GM23338 (cell line): ENCODE measurements at regions not wholly inside any gene's neighbourhood (a gene's known extent, or its start where the extent isn't known, plus 50 kb on each side); places are given as distances from the start of the nearest gene placed in this dataset.

ENCODE experiments used
- ATAC-seq: fragments of 200-7000 bp; cut with Tn5 transposase; 3 replicates; pipeline ENCODE4 v1.9.1; 2020
- DNase-seq: peaks from one replicate; pipeline ENCODE4 v3.0.0-alpha.2; 2015; ENCODE audit warnings: low spot score
- H2AFZ ChIP-seq: fragments of 200-600 bp; sonication (generic); 2 replicates; pipeline ENCODE4 v1.8.0; 2016; ENCODE audit warnings: antibody characterized with exemption, mild to moderate bottlenecking, moderate library complexity
- H3F3A ChIP-seq: fragments of 200-600 bp; sonication (generic); replicated peaks from 2 replicates; pipeline ENCODE4 v1.8.0; 2017; ENCODE audit warnings: antibody characterized with exemption, mixed run types, low read depth
- H3K27ac ChIP-seq: fragments of 200-600 bp; sonication (generic); 2 replicates; pipeline ENCODE4 v1.6.1; 2016; ENCODE audit warnings: low read depth
- H3K27me3 ChIP-seq: fragments of 200-600 bp; sonication (generic); 2 replicates; pipeline ENCODE4 v1.8.0; 2016; ENCODE audit warnings: mild to moderate bottlenecking, mixed run types, moderate library complexity; ENCODE audit not compliant: insufficient read depth
- H3K36me3 ChIP-seq: fragments of 200-600 bp; sonication (generic); 2 replicates; pipeline ENCODE4 v1.8.0; 2016; ENCODE audit warnings: mild to moderate bottlenecking; ENCODE audit not compliant: insufficient read depth
- H3K4me1 ChIP-seq: fragments of 200-600 bp; sonication (generic); 2 replicates; pipeline ENCODE4 v1.8.0; 2016; ENCODE audit warnings: mild to moderate bottlenecking, moderate library complexity; ENCODE audit not compliant: insufficient read depth
- H3K4me2 ChIP-seq: fragments of 200-600 bp; sonication (generic); 2 replicates; pipeline ENCODE4 v1.7.1; 2017; ENCODE audit warnings: mixed run types
- H3K4me3 ChIP-seq: fragments of 200-600 bp; sonication (generic); 2 replicates; pipeline ENCODE4 v1.6.1; 2016; ENCODE audit warnings: mixed run types
- H3K79me2 ChIP-seq: fragments of 200-600 bp; sonication (generic); replicated peaks from 2 replicates; pipeline ENCODE4 v1.8.0; 2017; ENCODE audit warnings: mild to moderate bottlenecking; ENCODE audit not compliant: insufficient read depth
- H3K9me2 ChIP-seq: fragments of 200-600 bp; sonication (generic); 2 replicates; pipeline ENCODE4 v1.8.0; 2017; ENCODE audit not compliant: insufficient read depth
- H4K20me1 ChIP-seq: fragments of 200-600 bp; sonication (generic); replicated peaks from 2 replicates; pipeline ENCODE4 v1.8.0; 2017; ENCODE audit warnings: mild to moderate bottlenecking; ENCODE audit not compliant: insufficient read depth
- H3K27ac Mint-ChIP-seq: 2 replicates; pipeline ENCODE4 v1.8.0; 2020; ENCODE audit warnings: inconsistent platforms, mild to moderate bottlenecking, moderate library complexity, mixed read lengths
- H3K27me3 Mint-ChIP-seq: 3 replicates; pipeline ENCODE4 v1.8.0; 2022; ENCODE audit warnings: low read depth, mild to moderate bottlenecking, moderate library complexity, mixed read lengths, inconsistent platforms; ENCODE audit not compliant: insufficient read depth, poor library complexity
- H3K36me3 Mint-ChIP-seq: 3 replicates; pipeline ENCODE4 v1.8.0; 2021; ENCODE audit warnings: low read depth, mild to moderate bottlenecking, inconsistent platforms, moderate library complexity, mixed read lengths
- H3K4me1 Mint-ChIP-seq: 3 replicates; pipeline ENCODE4 v1.8.0; 2020; ENCODE audit warnings: mild to moderate bottlenecking, inconsistent platforms, mixed read lengths
- H3K4me3 Mint-ChIP-seq: 3 replicates; pipeline ENCODE4 v1.8.0; 2021; ENCODE audit warnings: moderate library complexity, mild to moderate bottlenecking, inconsistent platforms, mixed read lengths
- H3K9me3 Mint-ChIP-seq: 3 replicates; pipeline ENCODE4 v1.8.0; 2020; ENCODE audit warnings: moderate library complexity, mild to moderate bottlenecking, inconsistent platforms, mixed read lengths
- CREB1 ChIP-seq: fragments of 250-450 bp; sonication (Bioruptor Pico); IDR thresholded peaks from 2 replicates; pipeline ENCODE4 v1.5.0; 2020; ENCODE audit warnings: low read depth, mild to moderate bottlenecking, moderate library complexity
- CTCF ChIP-seq, 2 experiments: fragments of 200-600 bp in 1 of 2; sonication (generic) in 1 of 2; conservative IDR thresholded peaks; 2 replicates each; pipeline versions ENCODE4 v1.5.1 to v1.6.1; 2016 to 2017; ENCODE audit warnings: antibody characterized with exemption in 2 of 2, low read depth in 2 of 2, mild to moderate bottlenecking in 2 of 2, moderate library complexity in 1 of 2
- EZH2 ChIP-seq: fragments of 200-600 bp; sonication (generic); IDR thresholded peaks from one replicate; pipeline ENCODE4 v1.8.0; 2017; ENCODE audit warnings: antibody characterized with exemption, mild to moderate bottlenecking, low read depth; ENCODE audit not compliant: unreplicated experiment
- JUNB ChIP-seq: IDR thresholded peaks from one replicate; pipeline ENCODE4 v1.6.1; 2016; ENCODE audit warnings: antibody characterized with exemption; ENCODE audit not compliant: unreplicated experiment
- NANOG ChIP-seq: IDR thresholded peaks from 2 replicates; pipeline ENCODE4 v1.6.1; 2016; ENCODE audit warnings: antibody characterized with exemption, borderline replicate concordance
- POLR2AphosphoS5 ChIP-seq: IDR thresholded peaks from 2 replicates; pipeline ENCODE4 v1.6.1; 2016; ENCODE audit warnings: antibody characterized with exemption, low read depth
- REST ChIP-seq: IDR thresholded peaks from one replicate; pipeline ENCODE4 v1.6.1; 2018; ENCODE audit warnings: antibody characterized with exemption; ENCODE audit not compliant: unreplicated experiment
- STAT1 ChIP-seq: IDR thresholded peaks from one replicate; pipeline ENCODE4 v1.6.1; 2016; ENCODE audit warnings: antibody characterized with exemption; ENCODE audit not compliant: unreplicated experiment
- ZNF331 ChIP-seq: fragments of 250-450 bp; sonication (Bioruptor Pico); IDR thresholded peaks from 2 replicates; pipeline ENCODE4 v1.5.0; 2020; ENCODE audit warnings: low read depth, mild to moderate bottlenecking, moderate library complexity

GRCh38 chr1:191695865-191696264 lies 462.4 kb upstream of the RGS18 start:
- H3K27me3 ChIP-seq = no peaks in the 10 kb centered on the region
- H2AFZ ChIP-seq = no peak overlapping the region
- no peaks in the 10 kb centered on the region for H3K4me1 Mint-ChIP-seq
- 0 out of 2 replicates have a peak, but pooled peaks cover 2% of the 10 kb centered on the region for H3K9me2 ChIP-seq
- peaks cover 14% of the 10 kb centered on the region for H3K36me3 Mint-ChIP-seq
- H3K4me1 ChIP-seq = no peaks in the 10 kb centered on the region
- no peaks in the 10 kb centered on the region for H3K79me2 ChIP-seq
- TF ChIP-seq ZNF331 (CRISPR knock-in tag) (no peak), CREB1 (no peak), CTCF (conservative IDR thresholded peaks at IDR 0.05; ENCODE audit: low read depth in 2 of 2) (no peak)
- H3K4me2 ChIP-seq = no peak overlapping the region
- H3F3A ChIP-seq = no peaks in the 10 kb centered on the region
- no peak overlapping the region for H3K27ac Mint-ChIP-seq
- DNase-seq = no peak
- H3K4me3 Mint-ChIP-seq = no peak overlapping the region
- peaks cover 27% of the 10 kb centered on the region for H3K9me3 Mint-ChIP-seq
- H3K36me3 ChIP-seq = no peaks in the 10 kb centered on the region; the same call in 1 of the 2 replicates
- no peaks in the 10 kb centered on the region for H4K20me1 ChIP-seq
- H3K4me3 ChIP-seq = no peak overlapping the region
- ATAC-seq = no peak
- no peaks in the 10 kb centered on the region for H3K27me3 Mint-ChIP-seq
- H3K27ac ChIP-seq = no peak overlapping the region

GRCh38 chr1:191696354-191696753 lies 461.9 kb upstream of the RGS18 start:
- Histone ChIP-seq H3K27ac (no peak overlapping the region), H3F3A (no peaks in the 10 kb centered on the region), H3K79me2 (no peaks in the 10 kb centered on the region), H3K4me3 (no peak overlapping the region), H3K27me3 (no peaks in the 10 kb centered on the region), H2AFZ (no peak overlapping the region), H3K9me2 (0 out of 2 replicates have a peak, but pooled peaks cover 2% of the 10 kb centered on the region), H3K4me2 (no peak overlapping the region), H3K36me3 (no peaks in the 10 kb centered on the region; the same call in 1 of the 2 replicates), H3K4me1 (no peaks in the 10 kb centered on the region), H4K20me1 (no peaks in the 10 kb centered on the region)
- Mint-ChIP-seq H3K4me1 (no peaks in the 10 kb centered on the region), H3K9me3 (peaks cover 27% of the 10 kb centered on the region), H3K27me3 (no peaks in the 10 kb centered on the region), H3K36me3 (peaks cover 14% of the 10 kb centered on the region), H3K27ac (no peak overlapping the region), H3K4me3 (no peak overlapping the region)
- ATAC-seq (no peak), DNase-seq (no peak)
- TF ChIP-seq REST (no peak), POLR2AphosphoS5 (no peak), ZNF331 (CRISPR knock-in tag) (no peak), NANOG (no peak), CTCF (conservative IDR thresholded peaks at IDR 0.05; ENCODE audit: low read depth in 2 of 2) (no peak), EZH2 (no peak), CREB1 (no peak), JUNB (no peak), STAT1 (no peak)
